Karpas-422 (cell line): ENCODE measurements at regions not wholly inside any gene's neighbourhood (a gene's known extent, or its start where the extent isn't known, plus 50 kb on each side); places are given as distances from the start of the nearest gene placed in this dataset.

Experiments used
- DNase-seq: peaks from one replicate; pipeline ENCODE4 v3.0.0-alpha.2; 2015
- H2AFZ ChIP-seq: fragments of 200-600 bp; sonication (generic); 2 replicates; pipeline ENCODE4 v1.6.1; 2014; ENCODE audit warnings: antibody characterized with exemption, low read length, mixed read lengths
- H3K27ac ChIP-seq: fragments of 200-600 bp; sonication (generic); 2 replicates; pipeline ENCODE4 v1.5.1; 2014; ENCODE audit warnings: mild to moderate bottlenecking, low read length, moderate library complexity
- H3K27me3 ChIP-seq: fragments of 200-600 bp; sonication (generic); 2 replicates; pipeline ENCODE4 v1.6.1; 2014; ENCODE audit warnings: low read length, mixed read lengths
- H3K36me3 ChIP-seq: fragments of 200-600 bp; sonication (generic); 2 replicates; pipeline ENCODE4 v1.6.1; 2014; ENCODE audit warnings: low read length, mixed read lengths; ENCODE audit not compliant: insufficient read depth
- H3K4me1 ChIP-seq: fragments of 200-600 bp; sonication (generic); 2 replicates; pipeline ENCODE4 v1.6.1; 2014; ENCODE audit warnings: mild to moderate bottlenecking, low read length, mixed read lengths
- H3K4me2 ChIP-seq: fragments of 200-600 bp; sonication (generic); 2 replicates; pipeline ENCODE4 v1.6.1; 2014; ENCODE audit warnings: low read length, low read depth, mild to moderate bottlenecking; ENCODE audit not compliant: poor library complexity, severe bottlenecking
- H3K4me3 ChIP-seq: fragments of 200-600 bp; sonication (generic); 2 replicates; pipeline ENCODE4 v1.5.1; 2014; ENCODE audit warnings: mild to moderate bottlenecking, antibody characterized with exemption, low read length, mixed read lengths
- H3K79me2 ChIP-seq: fragments of 200-600 bp; sonication (generic); 2 replicates; pipeline ENCODE4 v1.6.1; 2014; ENCODE audit warnings: mild to moderate bottlenecking, low read length, mixed read lengths
- H3K9ac ChIP-seq: fragments of 200-600 bp; sonication (generic); 2 replicates; pipeline ENCODE4 v1.6.0; 2014; ENCODE audit warnings: low read length
- H3K9me2 ChIP-seq: fragments of 200-600 bp; sonication (generic), shearing (Covaris generic); replicated peaks from 2 replicates; pipeline ENCODE4 v1.6.0; 2014; ENCODE audit warnings: mild to moderate bottlenecking, low read length, moderate library complexity; ENCODE audit not compliant: insufficient read depth
- H3K9me3 ChIP-seq: fragments of 300-700, 200-600 bp; sonication (generic); 2 replicates; pipeline ENCODE4 v1.6.1; 2014; ENCODE audit warnings: low read length, mixed read lengths
- H4K20me1 ChIP-seq: fragments of 200-600 bp; sonication (generic); 2 replicates; pipeline ENCODE4 v1.6.1; 2014; ENCODE audit warnings: mild to moderate bottlenecking, antibody characterized with exemption, low read length, low read depth; ENCODE audit not compliant: insufficient read depth

GRCh38 chr13:111554539-111555267 is 234.3 kb downstream of the TEX29 start:
- no peak overlapping the region for H3K4me3 ChIP-seq
- H3K27ac ChIP-seq = no peak overlapping the region
- no peaks in the 10 kb centered on the region for H3K4me1 ChIP-seq
- H3K36me3 ChIP-seq = no peaks in the 10 kb centered on the region
- DNase-seq = no peak
- H3K9me3 ChIP-seq = no peaks in the 10 kb centered on the region
- H3K9me2 ChIP-seq = no peaks in the 10 kb centered on the region
- no peak overlapping the region for H3K4me2 ChIP-seq
- no peaks in the 10 kb centered on the region for H4K20me1 ChIP-seq
- H3K27me3 ChIP-seq = no peaks in the 10 kb centered on the region
- H3K79me2 ChIP-seq = no peaks in the 10 kb centered on the region
- H2AFZ ChIP-seq = no peak overlapping the region
- no peak overlapping the region for H3K9ac ChIP-seq

- H3K4me2 ChIP-seq = no peak overlapping the region
- H3K9me3 ChIP-seq = no peaks in the 10 kb centered on the region
- H3K9ac ChIP-seq = no peak overlapping the region
- H2AFZ ChIP-seq = no peak overlapping the region
- no peaks in the 10 kb centered on the region for H3K27me3 ChIP-seq
- H3K27ac ChIP-seq = no peak overlapping the region
- H4K20me1 ChIP-seq = no peaks in the 10 kb centered on the region
- no peak for DNase-seq
- H3K4me3 ChIP-seq = no peak overlapping the region
- H3K36me3 ChIP-seq = no peaks in the 10 kb centered on the region
- no peaks in the 10 kb centered on the region for H3K9me2 ChIP-seq
- H3K79me2 ChIP-seq = no peaks in the 10 kb centered on the region
- H3K4me1 ChIP-seq = no peaks in the 10 kb centered on the region
Measured at GRCh38 chr13:111555268-111555808, 234.9 kb downstream of the TEX29 start.

DNA sequence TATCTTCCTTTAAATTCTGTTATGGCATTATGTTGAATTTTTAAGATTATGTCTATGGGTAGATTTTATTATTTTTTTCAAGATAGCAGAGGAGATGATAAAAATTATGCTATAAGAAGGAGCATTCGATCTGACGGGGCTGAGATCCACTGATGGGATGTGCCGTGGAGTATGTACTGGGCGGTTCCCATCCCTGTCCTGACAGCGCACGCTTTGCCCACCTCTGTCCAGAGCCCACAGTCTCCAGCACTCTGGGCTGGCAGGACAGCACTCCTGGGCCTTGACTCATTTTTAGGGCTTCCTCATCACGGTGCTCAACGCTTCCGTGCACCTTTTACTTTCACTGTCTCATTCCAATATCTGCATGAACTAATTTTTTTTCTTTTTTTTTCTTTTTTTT is 235.5 kb downstream of the TEX29 start:
- H2AFZ ChIP-seq = no peak overlapping the region
- H3K9ac ChIP-seq = no peak overlapping the region
- no peaks in the 10 kb centered on the region for H3K79me2 ChIP-seq
- H3K4me2 ChIP-seq = no peak overlapping the region
- no peak overlapping the region for H3K4me3 ChIP-seq
- no peaks in the 10 kb centered on the region for H3K27me3 ChIP-seq
- H3K27ac ChIP-seq = no peak overlapping the region
- no peaks in the 10 kb centered on the region for H3K4me1 ChIP-seq
- no peaks in the 10 kb centered on the region for H4K20me1 ChIP-seq
- H3K36me3 ChIP-seq = no peaks in the 10 kb centered on the region
- H3K9me3 ChIP-seq = no peaks in the 10 kb centered on the region
- H3K9me2 ChIP-seq = no peaks in the 10 kb centered on the region
- DNase-seq = no peak

GRCh38 chr13:111556496-111556895 is 236.1 kb downstream of the TEX29 start:
- Histone ChIP-seq H3K79me2 (no peaks in the 10 kb centered on the region), H3K36me3 (no peaks in the 10 kb centered on the region), H3K9me3 (no peaks in the 10 kb centered on the region), H3K4me1 (no peaks in the 10 kb centered on the region), H3K9me2 (no peaks in the 10 kb centered on the region), H3K27ac (no peak overlapping the region), H3K27me3 (no peaks in the 10 kb centered on the region), H3K4me3 (no peak overlapping the region), H4K20me1 (no peaks in the 10 kb centered on the region), H2AFZ (no peak overlapping the region), H3K4me2 (no peak overlapping the region), H3K9ac (no peak overlapping the region)
- no peak for DNase-seq

DNA sequence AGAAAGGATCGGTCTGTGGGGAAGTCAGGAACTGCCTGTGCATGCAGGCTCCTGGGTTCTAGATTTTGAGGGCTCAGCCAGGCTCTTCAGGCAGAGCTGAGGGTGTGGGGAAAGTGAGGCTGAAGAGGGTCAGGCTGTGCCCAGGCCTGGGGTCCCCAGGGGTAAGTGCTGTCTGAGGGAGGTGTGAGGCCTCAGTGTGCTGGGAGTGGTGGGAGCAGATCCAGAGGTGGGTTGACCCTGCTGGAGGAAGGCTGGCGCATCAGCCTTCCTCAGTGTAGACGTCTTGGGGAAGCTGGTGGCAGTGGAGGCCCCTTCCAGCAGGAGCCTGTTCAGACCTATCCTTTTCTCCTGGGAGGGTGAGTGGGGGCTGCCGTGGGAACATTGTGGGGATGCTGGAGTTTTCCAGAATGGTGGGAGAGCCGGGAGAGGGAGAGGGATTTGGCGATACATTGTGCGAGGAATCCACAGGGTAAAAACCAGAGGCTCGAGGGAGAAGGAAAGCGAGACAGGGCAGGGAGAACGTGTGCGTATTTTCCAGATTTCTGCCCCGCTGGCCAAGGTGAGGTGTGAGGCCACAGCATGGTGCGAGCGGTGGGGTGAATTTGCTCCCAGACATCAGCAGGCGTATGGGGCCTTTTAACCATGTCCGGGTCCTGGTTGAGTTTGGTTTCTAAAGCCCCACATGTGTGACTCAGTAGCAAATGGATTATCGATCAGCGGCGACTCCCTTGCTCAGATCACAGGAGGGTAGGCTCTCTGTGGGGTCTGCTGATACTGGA is 237.7 kb downstream of the TEX29 start:
- no peak overlapping the region for H3K4me2 ChIP-seq
- no peaks in the 10 kb centered on the region for H3K9me3 ChIP-seq
- H3K9ac ChIP-seq = no peak overlapping the region
- H3K27me3 ChIP-seq = no peaks in the 10 kb centered on the region
- H3K79me2 ChIP-seq = no peaks in the 10 kb centered on the region
- H4K20me1 ChIP-seq = no peaks in the 10 kb centered on the region
- no peak overlapping the region for H2AFZ ChIP-seq
- no peak overlapping the region for H3K4me3 ChIP-seq
- DNase-seq = no peak
- no peaks in the 10 kb centered on the region for H3K36me3 ChIP-seq
- H3K27ac ChIP-seq = no peak overlapping the region
- no peaks in the 10 kb centered on the region for H3K9me2 ChIP-seq
- no peaks in the 10 kb centered on the region for H3K4me1 ChIP-seq

DNA sequence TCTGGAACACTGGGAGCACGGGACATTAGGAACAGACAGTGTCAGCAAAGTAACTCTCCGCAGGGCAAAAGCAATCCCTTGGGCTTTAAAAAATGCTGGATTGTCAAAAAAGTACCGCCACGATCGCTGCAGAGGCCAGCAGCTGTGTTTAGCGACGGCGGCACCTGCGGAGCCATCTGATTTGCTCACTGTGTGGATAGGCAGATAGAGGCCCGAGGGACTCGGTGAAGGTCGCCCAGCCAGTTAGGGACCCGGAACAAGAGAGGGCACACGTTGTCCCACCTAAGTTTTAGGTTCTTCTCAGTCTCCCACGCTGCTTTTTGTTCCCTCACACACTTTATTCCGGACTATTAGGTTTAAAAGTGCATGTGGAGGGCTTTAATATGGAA is 238.3 kb downstream of the TEX29 start:
- no peaks in the 10 kb centered on the region for H3K79me2 ChIP-seq
- no peak overlapping the region for H3K4me3 ChIP-seq
- no peaks in the 10 kb centered on the region for H3K9me3 ChIP-seq
- no peaks in the 10 kb centered on the region for H3K4me1 ChIP-seq
- H4K20me1 ChIP-seq = no peaks in the 10 kb centered on the region
- no peak overlapping the region for H3K27ac ChIP-seq
- DNase-seq = no peak
- H3K27me3 ChIP-seq = no peaks in the 10 kb centered on the region
- no peak overlapping the region for H2AFZ ChIP-seq
- no peaks in the 10 kb centered on the region for H3K9me2 ChIP-seq
- no peak overlapping the region for H3K9ac ChIP-seq
- H3K4me2 ChIP-seq = no peak overlapping the region
- H3K36me3 ChIP-seq = no peaks in the 10 kb centered on the region

GRCh38 chr13:111559612-111560403 is 239.4 kb downstream of the TEX29 start:
- Histone ChIP-seq H3K27me3 (no peaks in the 10 kb centered on the region), H3K9ac (no peak overlapping the region), H3K9me2 (no peaks in the 10 kb centered on the region), H3K9me3 (no peaks in the 10 kb centered on the region), H3K27ac (no peak overlapping the region), H4K20me1 (no peaks in the 10 kb centered on the region), H3K79me2 (no peaks in the 10 kb centered on the region), H3K36me3 (no peaks in the 10 kb centered on the region), H3K4me1 (no peaks in the 10 kb centered on the region), H2AFZ (no peak overlapping the region), H3K4me3 (no peak overlapping the region), H3K4me2 (no peak overlapping the region)
- no peak for DNase-seq
